Daoy (cell line): ENCODE measurements at regions not wholly inside any gene's neighbourhood (a gene's known extent, or its start where the extent isn't known, plus 50 kb on each side); places are given as distances from the start of the nearest gene placed in this dataset.
A peak's percentile ranks its signal among the peaks of the same experiment; 100 is the strongest.

ENCODE experiments used
- DNase-seq: peaks from one replicate; pipeline ENCODE4 v3.0.0-alpha.2; 2015; ENCODE audit warnings: low read depth

DNA sequence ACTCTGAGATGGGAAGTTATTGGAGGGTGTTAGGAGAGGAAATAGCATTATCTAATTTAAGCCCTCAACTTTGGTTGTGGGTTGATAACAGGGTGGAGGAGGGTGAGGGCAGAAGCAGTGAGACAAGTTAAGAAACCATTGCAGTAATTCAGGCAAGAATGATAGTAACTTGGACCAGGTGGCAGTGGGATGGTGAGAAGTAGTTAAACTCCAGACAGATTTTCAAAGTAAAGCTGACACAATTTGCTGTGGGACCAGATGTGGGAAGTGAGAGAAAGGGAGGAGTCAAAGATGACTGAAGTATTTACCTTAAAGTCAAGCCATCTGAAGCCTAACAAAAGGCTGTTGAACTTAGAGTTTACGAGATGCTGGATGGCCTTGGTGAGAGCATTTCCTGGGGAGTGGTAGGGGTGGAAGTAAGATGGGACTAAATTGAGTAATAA, 163.2 kb upstream of the KLF7 start:
- DNase-seq = no peak

DNA sequence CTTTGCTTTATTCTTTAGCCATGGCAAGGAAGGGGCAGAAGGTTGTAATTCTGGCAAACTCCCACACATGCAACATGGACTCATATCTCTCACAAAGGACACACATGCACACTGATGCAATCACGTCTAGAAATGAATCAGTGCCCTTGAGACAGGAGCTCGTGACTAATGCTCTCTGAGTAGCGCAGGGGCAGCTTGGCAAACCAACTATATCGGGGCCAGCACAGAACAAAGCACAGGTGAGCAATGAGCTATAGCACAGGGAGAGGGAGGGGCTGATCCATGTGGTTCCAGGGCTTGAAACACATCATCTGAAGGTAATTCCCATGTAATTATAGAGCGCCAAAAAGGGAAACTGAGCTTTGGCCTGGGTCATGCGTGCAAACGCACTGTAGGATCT, 165.2 kb upstream of the KLF7 start:
- DNase-seq = peak; percentile 94

DNA sequence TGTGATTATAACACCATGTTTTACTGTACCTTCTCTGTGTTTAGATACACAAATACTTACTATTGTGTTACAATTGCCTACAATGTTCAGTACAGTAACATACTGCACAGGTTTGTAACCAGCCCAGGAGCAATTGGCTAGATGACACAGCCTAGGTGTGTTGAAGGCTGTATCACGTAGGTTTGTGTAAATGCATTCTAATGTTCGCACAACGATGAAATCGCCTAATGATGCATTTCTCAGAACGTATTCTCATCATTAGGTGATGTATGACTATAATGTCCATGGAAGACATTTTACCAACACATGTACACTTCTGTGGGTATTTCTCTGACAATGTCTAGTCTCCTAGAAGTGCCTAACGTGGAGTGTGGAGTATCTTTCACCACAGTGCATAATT, 165.9 kb upstream of the KLF7 start:
- no peak for DNase-seq

DNA sequence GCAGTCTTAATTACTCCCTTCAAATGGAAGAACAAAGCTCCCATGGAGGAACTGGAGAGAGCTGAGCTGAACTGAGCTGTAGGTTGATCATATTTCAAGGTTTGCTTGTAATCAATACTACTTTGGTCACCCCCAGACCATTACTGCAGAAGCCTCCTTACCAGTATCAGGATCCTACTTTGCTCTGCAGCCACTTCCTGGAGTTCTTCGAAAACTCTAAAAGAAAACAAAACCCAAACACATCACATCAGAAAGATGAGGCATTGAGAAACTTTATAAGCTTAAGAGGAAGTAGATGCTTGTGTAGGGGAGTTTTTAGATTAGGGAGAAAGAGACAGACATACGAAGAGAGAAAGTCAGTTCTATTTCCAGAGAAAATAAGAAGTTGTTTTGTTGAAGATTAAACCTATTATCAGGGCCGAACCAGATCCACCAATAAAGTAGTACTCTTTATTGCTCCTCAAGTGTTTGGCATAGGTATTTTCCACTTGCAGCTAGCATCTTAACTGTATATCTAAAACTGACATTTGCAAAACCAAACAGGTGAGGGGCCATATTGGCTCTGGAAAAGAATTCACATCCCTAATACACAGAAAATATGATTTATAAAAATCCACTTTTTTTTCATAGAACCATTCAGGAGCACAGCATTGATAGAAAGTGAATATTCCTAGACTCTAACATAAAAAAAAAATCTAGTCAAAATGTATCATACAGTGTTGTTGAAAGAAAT, 166.9 kb upstream of the KLF7 start:
- DNase-seq = no peak

DNA sequence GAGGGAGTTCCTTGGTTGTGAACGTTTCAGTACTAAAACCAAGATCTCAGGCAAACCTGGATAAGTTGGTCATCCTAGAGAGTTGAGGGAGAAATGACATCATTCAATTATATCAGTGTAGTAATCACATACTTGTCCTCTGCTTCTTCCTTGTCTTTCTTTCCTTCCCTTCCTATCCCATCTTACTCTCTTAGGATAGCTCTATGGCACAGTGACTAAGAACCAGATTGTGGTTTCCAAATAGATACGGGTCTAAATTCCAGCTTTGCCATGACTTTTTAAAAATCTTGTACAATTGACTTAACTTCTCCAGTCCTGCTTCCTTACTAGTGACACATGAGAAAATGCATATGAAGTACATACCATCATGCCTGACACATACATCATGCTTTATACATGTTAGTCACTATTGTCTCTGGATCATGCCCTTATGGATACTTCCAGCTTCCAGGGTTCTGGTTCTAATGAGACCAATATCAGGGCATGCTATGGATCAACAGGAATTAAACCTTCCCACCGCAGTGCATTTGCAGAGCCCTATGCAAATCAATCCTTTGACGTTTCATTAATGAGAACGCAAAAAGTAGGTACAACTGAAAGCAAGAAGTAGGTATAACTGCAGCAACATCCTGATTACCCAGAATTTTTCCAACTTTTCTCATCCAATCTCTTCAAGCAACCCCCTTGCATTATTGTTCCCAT, 168.0 kb upstream of the KLF7 start:
- peak; percentile 31 for DNase-seq

DNA sequence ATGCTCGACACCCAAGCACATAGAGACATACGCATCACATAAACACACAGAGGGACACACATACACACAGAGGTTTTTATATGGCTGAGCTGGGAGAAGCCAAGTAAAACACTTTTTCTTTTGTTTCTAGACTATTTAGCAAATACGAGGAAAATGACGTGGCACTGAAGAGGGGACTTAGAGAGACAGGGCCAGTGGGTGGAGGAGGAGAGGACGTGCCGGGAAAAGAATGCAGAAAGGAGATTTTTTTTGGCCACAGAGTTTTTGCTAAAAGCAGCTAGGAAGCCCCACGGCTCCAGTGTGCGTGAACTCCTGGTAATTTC, 168.5 kb upstream of the KLF7 start:
- no peak for DNase-seq

DNA sequence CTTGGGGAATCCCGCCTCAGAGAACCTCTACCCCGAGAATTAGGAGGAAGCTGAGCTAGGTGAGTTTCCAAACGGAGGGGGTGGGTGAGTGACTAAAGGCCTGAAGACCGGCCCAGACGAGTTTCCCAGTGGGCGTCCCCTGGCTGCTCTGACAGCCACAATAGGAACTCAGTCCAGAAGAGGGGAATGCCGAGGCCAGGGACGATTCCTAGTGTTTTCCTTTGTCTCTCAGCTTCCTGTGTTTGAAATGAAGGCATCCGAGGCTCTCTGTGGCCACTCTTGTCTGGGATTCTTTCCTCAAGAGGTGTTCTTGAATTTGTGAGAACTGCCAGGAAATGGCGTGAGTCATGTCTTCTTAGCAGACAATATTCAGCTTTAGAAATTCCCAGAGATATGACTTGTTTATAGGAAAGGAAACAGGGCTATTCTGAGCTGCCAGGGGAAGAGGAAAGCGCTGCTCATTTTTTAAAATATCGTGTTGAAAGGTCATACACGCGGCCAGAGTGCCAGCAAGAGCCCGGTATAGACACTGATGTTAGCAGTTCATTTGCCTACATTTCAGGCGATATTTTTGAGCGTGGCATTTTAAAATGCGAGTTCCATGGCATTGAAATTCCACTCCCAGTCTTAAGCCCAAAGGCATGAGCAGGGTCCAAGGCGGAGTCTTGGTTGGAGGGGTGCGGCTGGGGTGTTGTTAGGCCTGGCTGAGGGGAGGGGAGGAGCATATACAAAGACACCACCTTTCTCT, 169.1 kb upstream of the KLF7 start:
- peak; percentile 97 for DNase-seq

DNA sequence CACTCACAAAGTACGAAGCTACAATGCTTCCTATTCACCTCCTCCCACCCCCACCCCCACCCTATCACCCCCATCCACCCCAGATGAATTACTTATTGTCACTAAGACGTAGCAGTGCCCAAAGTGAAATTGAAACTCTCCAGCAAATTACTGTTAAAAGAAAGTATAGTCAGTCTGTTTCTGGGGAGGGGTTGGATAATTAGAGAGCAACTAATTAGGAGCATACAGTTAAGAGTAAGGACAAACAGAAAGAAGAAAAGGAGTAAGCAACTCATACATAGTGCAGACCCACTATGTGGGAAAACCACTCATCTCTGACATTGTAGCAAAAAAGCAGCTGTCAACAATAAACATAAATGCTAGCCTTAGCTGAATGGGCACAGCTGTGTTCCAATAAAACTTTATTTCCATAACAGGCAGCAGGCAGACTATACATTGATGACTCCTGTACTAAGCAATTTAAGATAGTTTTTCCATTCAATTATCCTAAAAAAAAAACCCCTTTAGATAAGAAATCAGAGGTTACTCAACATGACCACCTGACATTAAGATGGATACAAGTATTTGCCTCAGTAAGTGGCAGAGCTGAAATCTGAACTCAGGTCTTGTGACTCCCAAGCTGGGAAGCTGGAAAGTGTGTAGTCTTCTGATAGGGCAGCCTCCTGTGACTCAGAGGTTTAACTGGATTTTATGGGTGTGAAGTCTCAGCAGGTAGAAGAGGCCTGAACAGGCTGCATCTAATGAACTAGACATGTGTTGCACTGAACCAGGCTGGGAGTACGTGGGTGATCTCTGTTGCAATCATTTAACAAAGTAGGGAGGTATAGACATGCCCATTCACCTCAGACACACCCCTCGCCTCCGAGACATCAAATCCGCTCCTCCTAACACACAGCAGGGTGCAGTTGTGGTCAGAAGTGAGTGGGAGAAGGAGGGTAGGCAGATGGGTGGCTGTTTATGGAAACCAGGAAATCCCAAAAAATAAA, 171.8 kb upstream of the KLF7 start:
- peak; percentile 80 for DNase-seq

DNA sequence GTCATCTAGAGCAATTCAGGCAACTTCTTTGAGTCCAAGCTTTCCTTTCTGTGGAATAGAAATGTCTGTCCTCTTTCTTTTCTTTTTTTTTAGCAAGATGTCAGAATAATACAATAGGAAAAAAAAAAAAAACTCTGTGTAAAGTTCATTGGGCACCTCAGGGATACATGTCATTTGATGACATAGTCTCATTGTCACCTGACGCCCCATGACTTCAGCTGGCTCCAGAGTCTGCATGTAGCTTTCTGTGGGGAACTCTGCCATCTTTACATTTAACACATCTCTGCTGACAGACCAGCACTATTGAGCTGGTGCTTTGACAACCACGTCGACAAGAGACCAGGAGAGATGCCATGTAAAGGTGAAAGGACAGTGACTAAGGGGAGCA, 172.5 kb upstream of the KLF7 start:
- DNase-seq = peak; percentile 35

DNA sequence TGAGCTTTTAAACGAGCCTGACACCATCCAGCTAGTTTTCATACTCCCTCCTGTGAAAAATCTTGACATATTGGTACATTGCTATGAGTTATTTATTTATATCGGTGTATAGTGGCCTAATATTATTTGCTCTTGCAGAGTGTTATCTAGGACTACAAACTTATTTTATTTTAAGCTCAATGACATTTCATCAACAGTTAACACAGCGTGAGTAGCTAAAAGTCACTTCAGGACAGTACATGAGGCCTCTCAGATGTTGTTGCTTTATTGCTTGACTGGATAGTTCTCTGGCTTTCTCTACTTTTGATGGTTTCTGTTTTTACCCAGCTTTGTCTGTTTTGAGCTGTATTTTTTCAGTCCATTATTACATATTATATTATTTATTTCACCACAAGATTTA, 172.9 kb upstream of the KLF7 start:
- DNase-seq = no peak

DNA sequence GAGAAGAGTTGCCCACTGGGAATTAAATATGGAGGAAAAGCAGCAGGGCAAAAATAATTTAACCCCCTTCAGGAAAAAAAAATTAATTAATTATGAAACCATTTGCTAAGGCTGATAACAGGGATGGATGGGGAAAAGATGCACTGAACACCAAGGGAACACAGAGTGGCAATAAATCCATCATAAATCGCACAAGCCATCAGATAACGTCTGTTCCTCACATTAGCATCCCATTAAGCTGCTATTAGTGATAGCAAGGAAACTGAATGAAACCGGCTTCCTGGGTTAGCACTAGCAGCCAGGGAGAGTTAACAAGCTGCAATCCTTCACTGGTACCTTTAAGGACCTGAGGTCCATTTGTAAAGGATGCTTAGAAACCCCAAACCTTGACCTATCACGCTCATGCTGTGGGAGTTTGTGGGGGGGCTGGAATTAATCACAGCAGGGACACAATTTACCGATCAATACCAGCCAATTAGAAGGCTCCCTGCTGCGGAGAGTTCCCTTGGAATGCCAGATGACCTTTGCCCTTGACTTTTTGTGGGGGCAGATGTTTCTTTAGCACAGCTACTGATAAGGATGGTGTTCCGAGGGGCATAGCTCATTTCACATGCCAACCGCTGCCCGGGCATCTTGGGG, 175.5 kb upstream of the KLF7 start:
- no peak for DNase-seq

DNA sequence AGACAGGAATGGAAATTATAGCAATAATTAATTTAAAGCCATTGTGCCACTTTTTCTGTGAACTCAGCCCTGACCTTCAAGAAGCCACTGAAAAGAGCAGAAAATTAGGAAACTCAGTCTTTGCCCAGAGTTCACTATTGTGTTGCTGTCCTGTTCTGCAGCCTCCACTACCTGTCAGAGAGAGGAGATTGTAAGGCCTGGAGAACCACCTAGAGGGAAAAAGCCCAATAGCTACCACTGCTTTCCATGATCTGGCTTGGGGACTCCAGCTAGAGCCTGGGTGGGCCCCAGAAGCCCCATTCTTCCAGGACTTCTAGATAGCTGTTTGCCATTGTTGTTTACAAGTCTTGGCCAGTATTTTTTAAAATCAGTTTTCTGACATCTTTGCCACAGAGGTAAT, 176.1 kb upstream of the KLF7 start:
- DNase-seq = no peak

DNA sequence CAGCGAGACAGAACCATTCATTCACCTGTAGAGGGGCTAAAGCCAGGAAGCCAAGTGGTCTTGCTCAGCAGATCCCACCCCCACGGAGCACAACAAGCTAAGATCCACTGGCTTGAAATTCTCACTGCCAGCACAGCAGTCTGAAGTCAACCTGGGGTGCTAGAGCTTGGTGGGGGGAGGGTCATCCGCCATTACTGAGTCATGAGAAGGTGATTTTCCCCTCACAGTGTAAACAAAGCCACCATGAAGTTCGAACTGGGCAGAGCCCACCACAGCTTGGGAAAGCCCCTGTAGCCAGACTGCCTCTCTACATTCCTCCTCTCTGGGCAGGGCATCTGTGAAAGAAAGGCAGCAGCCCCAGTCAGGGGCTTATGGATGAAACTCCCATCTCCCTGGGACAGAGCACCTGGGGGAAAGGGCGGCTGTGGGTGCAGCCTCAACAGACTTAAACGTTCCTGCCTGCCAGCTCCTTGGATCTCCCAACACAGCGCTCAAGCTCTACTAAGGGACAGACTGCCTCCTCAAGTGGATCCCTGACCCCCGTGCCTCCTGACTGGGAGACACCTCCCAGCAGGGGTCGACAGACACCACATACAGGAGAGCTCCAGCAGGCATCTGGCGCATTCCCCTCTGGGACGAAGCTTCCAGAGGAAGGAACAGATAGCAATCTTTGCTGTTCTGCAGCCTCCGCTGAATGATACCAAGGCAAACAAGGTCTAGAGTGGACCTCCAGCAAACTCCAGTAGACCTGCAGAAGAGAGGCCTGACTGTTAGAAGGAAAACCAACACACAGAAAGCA, 179.0 kb upstream of the KLF7 start:
- peak; percentile 27 for DNase-seq

DNA sequence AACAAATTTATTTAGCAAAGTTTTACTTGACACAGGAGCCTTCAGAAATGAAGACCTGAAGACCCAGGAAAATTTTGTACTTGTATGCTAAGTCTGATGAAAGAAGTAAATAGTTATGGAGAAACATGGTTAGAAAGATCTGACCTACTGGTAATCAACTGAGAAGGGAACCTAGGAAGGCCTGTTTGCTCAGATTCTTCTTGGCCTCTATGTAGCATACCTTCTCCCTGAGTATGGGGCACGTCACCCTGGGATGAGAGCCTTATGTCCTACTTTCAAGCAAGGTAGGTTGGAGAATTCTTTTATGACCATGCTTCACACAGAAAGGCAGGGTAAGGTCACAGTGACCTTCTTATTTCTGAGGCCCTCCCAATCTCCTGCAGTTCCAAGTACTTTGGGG, 178.6 kb upstream of the CREB1 start:
- DNase-seq = no peak

DNA sequence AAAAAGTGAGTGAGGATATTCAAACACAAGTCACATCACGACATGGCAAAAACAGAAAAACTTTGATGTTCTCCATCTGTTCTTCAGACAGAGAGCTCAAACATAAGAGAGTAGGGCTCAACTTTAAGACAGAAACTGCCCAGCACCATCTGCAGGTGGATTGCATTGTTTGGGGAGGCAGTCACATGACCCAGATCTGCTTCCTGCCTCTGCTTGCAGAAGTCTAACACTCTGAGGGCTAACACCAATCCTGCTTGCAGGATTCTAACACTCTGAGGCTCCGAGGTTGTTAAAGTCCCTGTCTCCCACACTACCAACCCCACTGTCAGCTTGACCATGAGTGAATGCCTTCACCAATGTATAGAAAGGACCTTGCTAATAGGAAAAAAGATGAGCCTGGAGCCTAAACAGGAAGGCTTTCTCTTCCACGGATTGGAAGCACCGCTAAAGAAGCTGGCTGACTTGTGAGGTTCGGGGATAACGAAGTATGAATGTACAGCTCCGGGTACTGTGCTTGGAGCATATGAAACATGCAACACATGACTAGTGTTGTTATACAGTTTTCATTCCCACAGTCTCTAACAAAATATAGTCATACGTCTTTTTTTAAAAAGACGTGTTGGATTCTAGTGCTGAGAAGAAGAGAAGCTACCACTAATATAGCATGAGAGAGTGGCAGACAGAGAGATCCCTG, 176.6 kb upstream of the CREB1 start:
- DNase-seq = no peak

DNA sequence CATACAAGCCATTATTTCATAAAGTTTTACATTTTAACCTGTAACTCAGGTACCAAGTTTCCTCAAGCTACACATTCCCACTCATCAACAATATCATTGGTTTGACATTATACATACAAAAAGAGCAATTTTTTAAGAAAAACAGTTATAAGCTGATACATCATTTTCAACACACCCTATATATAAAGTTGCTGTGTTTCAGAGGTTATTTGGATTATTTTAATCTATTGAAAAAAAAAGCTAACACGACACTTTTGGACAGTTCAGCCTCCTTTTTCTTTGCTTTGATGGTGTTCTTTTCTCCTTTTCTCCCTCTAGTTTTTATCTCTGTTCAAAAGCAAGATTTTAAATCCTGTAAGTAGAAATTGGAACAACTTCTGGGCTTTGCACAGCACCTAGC, 175.9 kb upstream of the CREB1 start:
- DNase-seq = no peak

DNA sequence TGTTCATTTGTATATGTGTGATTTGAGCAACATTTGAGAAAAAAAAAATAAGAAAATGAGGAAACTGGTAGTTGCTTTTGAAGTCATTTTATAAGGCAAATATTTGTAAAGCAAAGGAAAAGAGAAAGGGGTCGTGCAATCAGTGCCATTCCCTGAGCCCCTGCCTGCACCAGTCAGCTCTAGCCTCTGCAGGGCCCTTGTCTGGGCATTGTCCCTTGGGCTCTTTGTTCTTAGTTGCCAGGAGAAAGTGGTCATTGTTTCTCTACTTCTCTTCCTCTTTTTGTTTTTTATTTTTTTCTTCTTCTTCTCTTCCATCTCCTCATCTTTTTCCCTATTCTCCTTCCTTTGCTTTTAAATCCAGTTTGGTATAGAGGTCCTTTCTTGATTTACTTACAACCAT, 175.3 kb upstream of the CREB1 start:
- no peak for DNase-seq

DNA sequence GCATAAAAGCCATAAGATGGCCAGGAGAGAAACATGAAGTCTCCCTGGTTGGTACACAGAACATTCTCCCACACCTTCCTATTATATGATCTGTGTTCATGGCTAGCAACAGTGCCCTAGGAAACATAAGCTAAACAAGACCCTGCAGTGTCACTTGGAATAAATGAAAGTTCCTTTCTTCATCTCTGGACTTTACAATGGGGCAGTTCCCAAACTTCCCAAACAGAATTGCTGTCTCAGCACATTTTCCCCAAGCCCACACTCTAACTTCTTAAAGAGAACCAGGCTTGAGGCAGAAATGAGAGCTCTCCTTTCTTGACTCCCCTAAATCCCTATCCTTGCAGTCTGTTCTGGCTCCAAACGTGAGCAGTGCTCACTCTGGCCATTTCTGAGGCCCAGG, 173.2 kb upstream of the CREB1 start:
- no peak for DNase-seq

DNA sequence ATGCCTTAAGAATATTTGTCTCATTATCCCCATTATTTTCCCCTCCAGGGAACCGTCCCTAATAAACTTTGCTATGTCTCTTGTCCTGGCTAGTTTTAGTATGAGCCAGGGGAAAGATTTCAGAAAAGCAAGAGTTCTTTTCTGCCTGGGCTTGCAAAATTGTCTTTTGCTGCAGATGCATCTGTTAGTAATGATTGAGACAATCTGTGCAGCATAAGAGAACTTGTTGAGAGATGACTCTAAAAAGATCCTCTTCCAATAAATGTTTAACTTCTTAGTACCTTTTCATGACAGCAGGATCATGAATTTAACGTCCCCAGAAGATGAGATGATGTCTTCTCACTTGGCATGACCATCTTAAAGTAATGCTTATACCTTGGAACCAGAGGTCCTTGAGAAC, 172.5 kb upstream of the CREB1 start:
- DNase-seq = no peak

DNA sequence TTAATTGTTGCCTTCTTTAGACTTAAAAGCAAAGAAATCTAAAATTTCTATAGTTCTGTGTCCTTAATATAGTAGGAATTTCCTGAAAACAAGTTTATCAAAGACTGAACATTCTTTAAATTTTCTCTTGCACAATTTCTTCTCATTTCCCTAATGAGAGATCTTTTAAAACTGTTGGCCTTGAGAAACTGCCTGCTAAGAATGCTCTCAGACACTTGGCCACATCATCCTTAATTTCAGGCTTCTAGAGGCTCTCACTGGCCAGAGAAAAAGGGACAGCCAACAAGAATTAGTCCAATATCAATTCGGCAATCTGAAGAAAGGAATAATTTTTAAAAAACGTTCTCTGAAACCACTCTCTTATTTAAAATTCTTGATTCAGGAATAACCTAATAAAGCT, 167.0 kb upstream of the CREB1 start:
- DNase-seq = no peak
